GM18951 (cell line): ENCODE measurements at regions not wholly inside any gene's neighbourhood (a gene's known extent, or its start where the extent isn't known, plus 50 kb on each side); places are given as distances from the start of the nearest gene placed in this dataset.

Experiments used
- POLR2A ChIP-seq: IDR thresholded peaks from 4 replicates; pipeline ENCODE4 v1.6.1; 2011; ENCODE audit warnings: mild to moderate bottlenecking; ENCODE audit not compliant: insufficient read length, insufficient read depth; ENCODE audit errors: extremely low read depth
- in situ Hi-C: fragments of 300-500 bp; cut with MboI; formaldehyde crosslinking; loops from one replicate; pipeline ENCODE4 v1.12.0; 2022; ENCODE audit warnings: low sequenced_read_pairs, mixed read lengths, inconsistent platforms; ENCODE audit not compliant: unreplicated experiment

DNA sequence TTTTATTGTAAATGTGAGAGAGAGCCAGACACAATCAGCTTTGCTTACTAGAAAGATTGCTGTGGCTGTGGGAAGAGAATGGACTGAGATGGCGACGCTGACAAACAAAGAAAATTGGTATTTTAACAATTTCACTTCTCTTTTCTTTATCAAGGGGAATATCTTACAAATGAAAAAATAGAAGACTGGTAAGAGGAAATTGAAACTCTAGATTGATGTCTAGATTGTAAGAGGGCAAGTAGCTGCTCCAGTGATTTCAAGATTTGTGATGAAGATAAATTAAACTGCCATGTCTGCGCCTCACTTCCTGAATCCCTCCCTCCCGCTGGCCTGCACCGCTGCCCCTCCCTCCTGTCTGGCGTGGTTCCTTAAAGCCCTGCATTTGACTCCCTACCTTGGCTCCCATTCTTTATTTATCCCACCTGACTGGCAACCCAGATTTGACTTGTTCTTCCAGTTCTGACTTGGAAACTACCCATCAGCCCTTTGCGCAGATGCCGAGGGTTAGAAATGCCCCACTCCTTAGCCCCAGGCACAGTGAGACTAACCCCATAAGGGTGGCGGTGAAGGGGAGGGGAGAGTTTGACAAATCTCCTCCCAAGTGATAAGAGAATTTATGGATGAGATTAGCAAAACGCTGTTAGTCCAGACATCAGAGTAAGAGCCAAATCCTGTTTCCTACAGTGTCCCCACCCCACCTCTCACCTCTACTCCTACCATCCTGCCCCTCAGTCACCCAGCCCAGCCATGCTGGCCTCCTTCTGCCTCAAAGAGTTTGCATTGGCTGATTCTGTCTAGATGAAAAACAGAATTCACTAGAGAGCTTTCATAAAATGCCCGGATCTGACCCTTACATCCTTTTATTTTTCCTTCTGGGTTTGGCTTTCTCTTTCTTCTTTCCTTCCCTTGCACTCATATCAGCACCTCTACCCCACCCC lies 125.3 kb upstream of the ATF7IP start:
- no peak for TF ChIP-seq POLR2A
- in situ Hi-C loops, result loop anchor here (25.0 kb wide), 1 partner anchor 397 kb away; no protein-coding TSS in a partner anchor

DNA sequence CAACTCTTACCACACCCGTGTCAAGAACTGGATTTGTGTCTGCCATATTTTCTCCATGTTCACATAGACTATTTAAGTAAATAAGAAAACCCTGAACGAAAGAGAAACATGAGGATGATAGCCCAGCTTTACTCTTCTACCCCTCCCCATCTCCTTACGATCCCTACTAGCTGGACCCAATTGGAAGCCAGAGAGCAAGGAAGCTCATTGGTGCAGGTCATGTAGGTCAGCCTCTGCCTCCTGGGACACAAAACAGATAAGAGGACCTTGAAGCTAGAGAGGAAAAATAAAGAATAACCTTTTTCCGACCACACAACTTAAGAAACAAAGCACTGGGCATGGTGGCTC lies 124.6 kb upstream of the ATF7IP start:
- in situ Hi-C loops, result loop anchor here (25.0 kb wide), 1 partner anchor 396 kb away; no protein-coding TSS in a partner anchor

GRCh38 chr12:14242825-14243224 lies 122.7 kb upstream of the ATF7IP start:
- in situ Hi-C loops, result loop anchor here (25.0 kb wide), 1 partner anchor 394 kb away; no protein-coding TSS in a partner anchor

More for the DNA sequence above, 124.6 kb upstream of the ATF7IP start:
- no peak for TF ChIP-seq POLR2A

GRCh38 chr12:14243941-14244340 lies 121.5 kb upstream of the ATF7IP start:
- no peak for TF ChIP-seq POLR2A
- in situ Hi-C loops, result loop anchor here (25.0 kb wide), 1 partner anchor 393 kb away; no protein-coding TSS in a partner anchor

GRCh38 chr12:14244876-14245669 lies 120.4 kb upstream of the ATF7IP start:
- no peak for TF ChIP-seq POLR2A
- in situ Hi-C loops, result loop anchor here (25.0 kb wide), 1 partner anchor 392 kb away; no protein-coding TSS in a partner anchor

GRCh38 chr12:14247166-14247565 lies 118.3 kb upstream of the ATF7IP start:
- TF ChIP-seq POLR2A, result no peak
- in situ Hi-C loops, result loop anchor here (25.0 kb wide), 1 partner anchor 390 kb away; no protein-coding TSS in a partner anchor

DNA sequence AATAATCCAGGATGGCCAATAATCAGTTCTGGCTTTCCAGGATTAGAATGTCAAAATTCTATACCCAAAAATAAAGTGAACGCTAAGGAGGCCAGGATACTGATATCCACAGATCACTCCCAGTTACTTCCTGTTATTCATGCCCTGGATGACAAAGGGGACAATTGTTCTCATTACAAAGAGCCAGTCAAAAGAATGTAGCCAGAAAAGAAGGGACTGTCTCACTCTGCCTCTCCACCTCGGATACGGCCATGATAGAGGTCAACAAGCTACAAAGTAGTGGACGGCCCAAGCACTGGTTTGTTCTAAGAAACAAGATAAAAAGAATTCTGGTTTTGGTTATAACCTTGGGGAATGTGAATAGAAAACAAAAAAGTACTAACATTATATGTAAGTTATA lies 116.1 kb upstream of the ATF7IP start:
- in situ Hi-C loops, result loop anchor here (25.0 kb wide), 1 partner anchor 388 kb away; no protein-coding TSS in a partner anchor
- no peak for TF ChIP-seq POLR2A

DNA sequence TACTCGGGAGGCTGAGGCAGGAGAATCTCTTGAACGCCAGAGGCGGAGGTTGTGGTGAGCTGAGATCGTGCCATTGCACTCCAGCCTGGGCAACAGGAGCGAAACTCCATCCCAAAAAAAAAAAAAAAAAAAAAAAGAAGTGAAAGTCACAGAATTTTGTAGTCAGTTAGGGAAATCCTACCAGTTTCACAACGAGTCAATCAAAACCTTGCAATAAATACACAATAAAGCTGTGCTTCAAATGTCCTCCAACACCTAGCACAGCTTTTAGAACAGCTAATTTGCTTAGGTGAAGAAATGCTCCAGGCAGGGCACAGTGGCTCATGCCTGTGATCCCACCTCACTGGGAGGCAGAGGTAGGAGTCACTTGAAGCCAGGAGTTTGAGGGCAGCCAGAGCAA lies 112.8 kb upstream of the ATF7IP start:
- TF ChIP-seq POLR2A, result no peak
- in situ Hi-C loops, result no loop called here

- in situ Hi-C loops, result no loop called here
Observed at GRCh38 chr12:14253496-14253895, 112.0 kb upstream of the ATF7IP start.

DNA sequence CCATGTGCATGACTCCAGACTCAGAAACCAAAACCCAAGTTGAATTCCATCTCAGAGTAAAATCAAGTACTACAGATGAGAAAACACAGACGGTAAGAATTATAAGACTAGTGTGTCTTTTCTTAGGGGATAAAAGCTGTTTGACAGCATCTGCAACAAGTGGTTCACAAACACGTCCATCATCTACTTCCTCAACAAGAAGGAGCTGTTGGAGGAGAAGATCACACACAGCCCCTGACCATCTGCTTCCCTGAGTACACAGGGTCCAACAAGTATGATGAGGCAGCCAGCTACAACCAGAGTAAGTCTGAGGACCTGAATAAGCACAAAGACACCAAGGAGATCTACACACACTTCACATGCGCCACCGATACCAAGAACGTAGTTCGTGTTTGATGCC lies 110.7 kb upstream of the ATF7IP start:
- in situ Hi-C loops, result no loop called here
- no peak for TF ChIP-seq POLR2A

More at GRCh38 chr12:14253496-14253895, 112.0 kb upstream of the ATF7IP start:
- no peak for TF ChIP-seq POLR2A

DNA sequence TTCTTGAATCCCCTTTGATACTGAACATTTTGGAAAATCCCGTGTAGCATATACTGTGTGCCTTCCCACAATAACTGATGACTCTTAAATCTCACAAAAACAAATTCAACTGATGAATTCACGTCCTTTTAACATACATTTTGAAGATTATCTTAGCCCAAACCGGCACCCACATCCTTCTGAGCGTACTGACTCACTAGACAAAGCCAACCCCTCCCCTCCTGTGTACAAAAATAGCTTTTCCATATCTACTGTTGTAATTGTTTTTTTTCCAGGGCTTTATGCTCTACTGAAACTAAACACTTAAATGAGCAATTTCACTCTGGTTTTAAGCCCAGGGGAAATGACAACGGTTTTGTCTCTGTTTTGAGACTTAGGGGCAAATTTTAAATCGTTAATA lies 109.4 kb upstream of the ATF7IP start:
- no peak for TF ChIP-seq POLR2A
- in situ Hi-C loops, result no loop called here

DNA sequence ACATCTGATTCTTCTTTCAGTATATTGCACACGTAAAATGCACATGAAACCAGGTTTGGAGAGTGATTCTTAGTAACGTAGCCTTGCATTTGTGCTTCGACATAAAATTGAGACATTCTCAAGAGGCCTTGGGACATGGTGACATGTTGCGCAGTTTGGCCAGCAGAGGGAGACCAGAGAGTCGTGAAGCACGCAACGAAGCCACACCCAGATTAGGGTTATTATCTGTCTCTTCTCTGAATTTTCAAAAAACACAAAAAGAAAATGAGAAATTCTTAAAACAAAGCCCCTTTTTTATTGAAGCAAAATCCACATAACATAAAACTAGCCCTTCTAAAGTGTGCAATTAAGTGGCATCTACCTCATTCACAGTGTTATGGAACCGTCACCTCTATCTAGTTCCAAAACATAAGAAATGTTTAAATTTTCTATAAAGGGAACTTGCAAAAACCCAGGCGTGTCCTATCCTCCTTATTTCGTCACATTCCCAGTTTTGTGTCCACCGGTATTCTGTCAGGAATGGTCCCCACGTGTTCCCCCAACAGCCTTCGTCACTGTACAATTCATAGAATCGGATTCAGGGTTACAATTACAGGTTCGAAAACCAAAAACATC lies 108.8 kb upstream of the ATF7IP start:
- in situ Hi-C loops, result no loop called here
- TF ChIP-seq POLR2A, result no peak

- no peak for TF ChIP-seq POLR2A
- in situ Hi-C loops, result no loop called here
Observed at GRCh38 chr12:14257303-14257733, 108.2 kb upstream of the ATF7IP start.
